22Rv1 (cell line): ENCODE measurements at regions not wholly inside any gene's neighbourhood (a gene's known extent, or its start where the extent isn't known, plus 50 kb on each side); places are given as distances from the start of the nearest gene placed in this dataset.

Experiments
- ZFX ChIP-seq: fragments of 450-650 bp; IDR thresholded peaks from 2 replicates; pipeline ENCODE4 v1.6.1; 2017; ENCODE audit warnings: antibody characterized with exemption, borderline replicate concordance
- TF ChIP-seq, protein P1 (sequence below): fragments of 450-650 bp; IDR thresholded peaks from 2 replicates; pipeline ENCODE4 v1.5.1; 2017; ENCODE audit warnings: mild to moderate bottlenecking

DNA sequence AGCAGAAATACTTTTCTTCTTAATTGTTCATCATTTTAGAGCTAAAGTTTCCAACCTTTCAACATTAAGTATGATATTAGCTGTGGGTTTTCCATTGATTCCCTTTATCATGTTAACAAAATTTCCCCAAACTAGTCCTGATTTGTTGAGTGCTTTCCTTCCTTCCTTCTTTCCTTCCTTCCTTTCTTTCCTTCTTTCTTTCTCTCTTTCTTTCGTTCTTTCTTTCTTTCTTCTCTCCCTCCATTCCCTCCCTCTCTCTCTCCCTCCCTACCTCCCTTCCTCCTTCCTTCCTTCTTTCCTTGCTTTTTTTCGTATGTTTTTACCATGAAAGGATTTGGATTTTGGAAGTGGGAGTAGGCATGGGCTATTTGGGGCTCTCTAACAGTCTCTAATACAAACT is 133.5 kb downstream of the LMNTD1 start:
- TF ChIP-seq, protein P1, sequence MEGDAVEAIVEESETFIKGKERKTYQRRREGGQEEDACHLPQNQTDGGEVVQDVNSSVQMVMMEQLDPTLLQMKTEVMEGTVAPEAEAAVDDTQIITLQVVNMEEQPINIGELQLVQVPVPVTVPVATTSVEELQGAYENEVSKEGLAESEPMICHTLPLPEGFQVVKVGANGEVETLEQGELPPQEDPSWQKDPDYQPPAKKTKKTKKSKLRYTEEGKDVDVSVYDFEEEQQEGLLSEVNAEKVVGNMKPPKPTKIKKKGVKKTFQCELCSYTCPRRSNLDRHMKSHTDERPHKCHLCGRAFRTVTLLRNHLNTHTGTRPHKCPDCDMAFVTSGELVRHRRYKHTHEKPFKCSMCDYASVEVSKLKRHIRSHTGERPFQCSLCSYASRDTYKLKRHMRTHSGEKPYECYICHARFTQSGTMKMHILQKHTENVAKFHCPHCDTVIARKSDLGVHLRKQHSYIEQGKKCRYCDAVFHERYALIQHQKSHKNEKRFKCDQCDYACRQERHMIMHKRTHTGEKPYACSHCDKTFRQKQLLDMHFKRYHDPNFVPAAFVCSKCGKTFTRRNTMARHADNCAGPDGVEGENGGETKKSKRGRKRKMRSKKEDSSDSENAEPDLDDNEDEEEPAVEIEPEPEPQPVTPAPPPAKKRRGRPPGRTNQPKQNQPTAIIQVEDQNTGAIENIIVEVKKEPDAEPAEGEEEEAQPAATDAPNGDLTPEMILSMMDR = no peak
- no peak for TF ChIP-seq ZFX
